SKM-1 (cell line): ENCODE measurements at regions not wholly inside any gene's neighbourhood (a gene's known extent, or its start where the extent isn't known, plus 50 kb on each side); places are given as distances from the start of the nearest gene placed in this dataset.
"Not testable (repeated sequence)": the region's sequence is repeated elsewhere in the genome, so short reads cannot be mapped to it uniquely, and the experiment has no call there.

Experiments used
- DNase-seq: peaks from one replicate; lab custom pipeline; 2025; ENCODE audit not compliant: unreplicated experiment; lab: John Stamatoyannopoulos, UW

GRCh38 chr1:166305371-166305770 lies 138.6 kb upstream of the FAM78B start:
- DNase-seq, result no peak

- DNase-seq, result no peak
Measured at GRCh38 chr1:166307261-166308188, 140.7 kb upstream of the FAM78B start.

DNA sequence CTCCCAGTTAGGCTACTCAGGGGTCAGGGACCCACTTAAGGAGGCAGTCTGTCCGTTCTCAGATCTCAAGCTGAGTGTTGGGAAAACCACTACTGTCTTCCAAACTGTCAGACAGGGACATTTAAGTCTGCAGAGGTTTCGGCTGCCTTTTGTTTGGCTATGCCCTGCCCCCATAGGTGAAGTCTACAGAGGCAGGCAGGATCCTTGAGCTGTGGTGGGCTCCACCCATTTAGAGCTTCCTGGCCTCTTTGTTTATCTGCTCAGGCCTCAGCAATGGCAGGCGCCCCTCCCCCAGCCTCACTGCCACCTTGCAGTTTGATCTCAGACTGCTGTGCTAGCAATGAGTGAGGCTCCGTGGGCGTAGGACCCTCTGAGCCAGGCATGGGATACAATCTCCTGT lies 149.5 kb upstream of the FAM78B start:
- not testable (repeated sequence) for DNase-seq

- no peak for DNase-seq
Measured at GRCh38 chr1:166322470-166322869, 155.7 kb upstream of the FAM78B start.

GRCh38 chr1:166327886-166328285 lies 161.1 kb upstream of the FAM78B start:
- DNase-seq, result no peak

GRCh38 chr1:166328956-166329355 lies 162.2 kb upstream of the FAM78B start:
- no peak for DNase-seq

DNA sequence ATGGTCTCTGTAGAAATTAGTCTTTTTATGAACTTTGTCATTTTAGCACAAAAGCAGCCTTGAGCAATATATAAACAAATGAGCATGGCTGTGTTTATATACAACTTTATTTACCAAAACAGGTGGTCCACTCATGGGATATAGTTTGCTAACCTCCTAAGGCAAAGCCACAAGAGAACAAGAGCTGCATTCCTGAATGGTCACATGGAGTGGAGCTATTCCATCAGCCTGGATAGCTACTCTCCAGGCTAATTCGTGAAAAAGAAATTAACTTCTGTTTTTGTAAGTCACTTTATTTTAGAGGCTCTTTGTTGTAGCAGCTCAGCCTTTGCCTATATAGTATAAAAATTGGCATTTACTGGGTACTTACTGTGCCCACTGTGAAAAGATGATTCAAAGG lies 163.3 kb upstream of the FAM78B start:
- no peak for DNase-seq

- no peak for DNase-seq
Measured at GRCh38 chr1:166338105-166338504, 171.3 kb upstream of the FAM78B start.

- no peak for DNase-seq
Measured at GRCh38 chr1:166340709-166341108, 173.9 kb upstream of the FAM78B start.

DNA sequence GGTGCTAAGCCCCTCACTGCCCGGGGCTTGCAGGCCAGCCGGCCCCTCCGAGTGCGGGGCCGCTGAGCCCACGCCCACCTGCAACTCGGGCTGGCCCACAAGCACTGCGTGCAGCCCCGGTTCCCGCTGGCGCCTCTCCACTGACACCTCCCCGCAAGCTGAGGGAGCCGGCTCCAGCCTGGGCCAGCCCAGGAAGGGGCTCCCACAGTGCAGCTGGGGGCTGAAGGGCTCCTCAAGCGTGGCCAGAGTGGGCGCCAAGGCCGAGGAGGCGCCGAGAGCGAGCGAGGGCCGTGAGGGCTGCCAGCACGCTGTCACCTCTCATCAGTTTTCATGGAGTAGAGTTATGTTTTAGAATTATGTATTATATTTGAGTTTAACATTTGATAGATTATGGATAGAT lies 176.5 kb upstream of the FAM78B start:
- no peak for DNase-seq

- no peak for DNase-seq
Measured at GRCh38 chr1:166350490-166350889, 183.7 kb upstream of the FAM78B start.

DNA sequence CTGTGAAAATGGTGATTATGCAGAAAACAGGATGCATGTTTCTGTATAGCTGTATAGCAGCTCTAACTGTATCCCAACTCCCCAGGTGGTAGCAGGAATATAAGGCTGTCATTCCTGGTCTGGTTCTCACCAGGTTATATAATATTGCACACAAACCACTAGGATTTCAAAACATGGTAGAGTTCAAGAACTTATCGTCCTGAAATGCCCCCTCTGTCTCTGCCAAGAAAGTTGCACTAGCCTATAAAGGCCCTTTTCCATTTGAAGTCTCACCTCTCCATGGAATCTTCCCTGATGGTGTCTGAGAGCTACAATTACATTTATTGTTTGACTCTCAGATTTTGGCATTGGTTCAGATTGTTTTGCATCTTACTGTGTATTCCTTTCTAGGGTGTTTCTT lies 184.9 kb upstream of the FAM78B start:
- DNase-seq, result no peak

DNA sequence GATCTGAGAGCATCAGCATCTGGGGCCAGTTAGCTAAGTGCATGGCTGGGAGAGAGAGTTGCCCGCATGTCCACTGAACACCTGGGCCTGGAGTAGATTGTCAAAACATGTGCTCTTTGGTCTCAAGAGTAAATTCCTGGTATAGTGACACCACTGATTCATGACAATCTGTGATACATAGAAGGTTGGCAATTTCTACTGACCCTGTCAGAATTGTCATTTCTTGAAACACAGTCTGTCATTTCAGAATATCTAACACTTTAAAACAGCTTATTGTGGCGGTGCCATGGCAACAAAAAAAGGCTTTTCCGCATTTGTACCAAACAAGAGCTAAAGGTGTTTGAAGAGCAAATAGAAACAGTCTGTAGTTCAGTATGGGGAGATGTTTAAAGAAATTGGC lies 186.4 kb upstream of the FAM78B start:
- no peak for DNase-seq

DNA sequence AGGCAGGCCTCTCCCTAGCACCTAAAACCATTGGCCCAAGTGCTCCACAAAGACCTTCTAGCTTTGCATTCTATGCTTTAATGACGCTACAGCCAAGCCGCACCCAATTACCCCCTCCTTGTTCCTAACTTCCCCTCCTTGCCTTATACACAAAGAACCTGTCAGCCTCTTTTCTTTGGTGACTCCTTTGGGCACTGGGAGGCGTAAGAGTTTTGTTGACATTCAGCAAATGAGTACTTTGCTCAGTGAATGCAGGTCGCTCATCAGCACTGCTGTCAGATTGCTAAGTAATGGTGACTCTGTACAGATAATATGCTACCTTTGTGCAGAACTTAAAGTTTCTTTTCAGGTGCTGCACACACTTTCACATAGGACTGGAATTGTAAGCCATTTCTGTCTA lies 187.6 kb upstream of the FAM78B start:
- no peak for DNase-seq

- DNase-seq, result no peak
Measured at GRCh38 chr1:166365081-166365480, 198.3 kb upstream of the FAM78B start.

GRCh38 chr1:166368030-166368429 lies 201.2 kb upstream of the FAM78B start:
- no peak for DNase-seq

GRCh38 chr1:166377896-166378295 lies 211.1 kb upstream of the FAM78B start:
- DNase-seq, result no peak

DNA sequence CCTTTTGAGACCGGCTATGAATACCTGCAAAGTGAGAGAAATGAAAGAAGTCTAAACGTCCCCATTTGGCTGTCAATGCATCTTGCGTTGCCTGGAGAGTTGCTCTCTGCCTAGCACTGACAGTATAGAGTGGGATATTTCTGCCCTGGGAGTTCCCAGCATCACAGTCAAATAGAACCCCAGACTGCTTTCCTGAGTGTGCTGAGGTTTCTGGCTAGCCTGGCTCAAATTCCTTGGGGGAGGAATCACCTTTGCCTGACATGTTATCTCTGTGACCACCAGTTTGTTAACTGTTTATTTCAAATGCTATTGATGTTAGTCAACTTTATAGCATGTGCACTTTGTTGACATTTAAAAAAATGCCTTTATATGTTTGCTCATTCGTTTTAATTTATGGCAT lies 212.0 kb upstream of the FAM78B start:
- DNase-seq, result no peak

DNA sequence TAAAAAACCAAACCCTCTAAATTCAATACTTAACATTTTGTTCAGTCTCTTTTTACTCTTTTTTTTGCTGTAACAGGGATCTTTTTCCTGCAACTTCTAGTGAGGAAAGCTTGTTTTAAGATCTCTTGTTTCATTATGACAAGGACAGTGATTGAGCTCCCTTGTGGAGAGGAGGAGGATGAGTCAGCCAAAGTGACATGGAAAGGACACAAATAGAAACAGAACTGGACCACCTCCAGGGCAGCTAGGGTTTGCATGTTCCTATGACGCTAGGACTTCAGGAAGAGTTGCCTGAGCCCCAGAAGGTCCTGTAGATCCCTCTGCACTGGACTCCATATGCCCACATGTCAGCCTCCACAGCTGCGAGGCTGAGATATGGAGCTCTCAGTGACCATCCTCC lies 212.6 kb upstream of the FAM78B start:
- no peak for DNase-seq

GRCh38 chr1:166383137-166383536 lies 216.3 kb upstream of the FAM78B start:
- no peak for DNase-seq

- no peak for DNase-seq
Measured at GRCh38 chr1:166383635-166384346, 217.0 kb upstream of the FAM78B start.

DNA sequence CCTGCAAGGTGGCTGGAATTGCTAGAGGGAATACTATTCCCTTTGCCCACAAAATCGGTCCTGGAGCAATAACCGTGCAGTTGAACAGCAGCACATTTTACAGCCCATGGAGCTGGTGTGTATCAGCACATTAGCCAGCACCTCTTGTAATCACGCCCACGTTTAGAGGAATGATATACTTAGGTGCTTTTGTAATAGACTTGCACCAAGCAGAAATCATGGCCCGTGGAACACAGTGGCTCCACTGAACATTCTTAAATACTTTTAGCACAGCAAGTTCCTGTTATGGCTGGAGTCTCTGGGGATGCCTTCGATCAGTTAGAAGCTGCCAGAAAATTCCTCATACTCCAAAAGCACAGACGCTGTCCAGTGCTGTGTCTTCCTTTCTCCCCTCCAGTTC lies 218.1 kb upstream of the FAM78B start:
- DNase-seq, result no peak
